Neural progenitor cell (in vitro differentiated cells): ENCODE measurements at regions not wholly inside any gene's neighbourhood (a gene's known extent, or its start where the extent isn't known, plus 50 kb on each side); places are given as distances from the start of the nearest gene placed in this dataset.

Source experiments
- DNase-seq: peaks from one replicate; pipeline ENCODE4 v3.0.0-alpha.2; 2016; ENCODE audit warnings: low spot score
- H2AFZ ChIP-seq: fragments of 200-600 bp; sonication (generic); replicated peaks from 2 replicates; pipeline ENCODE4 v1.6.1; 2016; ENCODE audit warnings: antibody characterized with exemption
- H3F3A ChIP-seq: fragments of 200-600 bp; sonication (generic); 2 replicates; pipeline ENCODE4 v1.6.1; 2016; ENCODE audit warnings: antibody characterized with exemption, low read depth
- H3K27ac ChIP-seq: fragments of 200-600 bp; sonication (generic); 2 replicates; pipeline ENCODE4 v1.5.1; 2016; ENCODE audit warnings: mild to moderate bottlenecking
- H3K27me3 ChIP-seq: fragments of 200-600 bp; sonication (generic); 2 replicates; pipeline ENCODE4 v1.6.1; 2016; ENCODE audit warnings: mild to moderate bottlenecking, moderate library complexity
- H3K36me3 ChIP-seq: fragments of 200-600 bp; sonication (generic); 2 replicates; pipeline ENCODE4 v1.5.1; 2016
- H3K4me1 ChIP-seq: fragments of 200-600 bp; sonication (generic); 2 replicates; pipeline ENCODE4 v1.6.1; 2016; ENCODE audit warnings: mixed run types
- H3K4me2 ChIP-seq: fragments of 200-600 bp; sonication (generic); 2 replicates; pipeline ENCODE4 v1.6.1; 2016
- H3K4me3 ChIP-seq: fragments of 200-600 bp; sonication (generic); 2 replicates; pipeline ENCODE4 v1.5.1; 2016
- H3K79me2 ChIP-seq: fragments of 200-600 bp; sonication (generic); 2 replicates; pipeline ENCODE4 v1.6.1; 2016; ENCODE audit warnings: low read depth
- H3K9ac ChIP-seq: fragments of 200-600 bp; sonication (generic); 2 replicates; pipeline ENCODE4 v1.6.1; 2016
- H3K9me3 ChIP-seq: fragments of 200-600 bp; sonication (generic); 2 replicates; pipeline ENCODE4 v1.5.1; 2016; ENCODE audit warnings: low read depth
- H4K20me1 ChIP-seq: fragments of 200-600 bp; sonication (generic); 2 replicates; pipeline ENCODE4 v1.6.1; 2016; ENCODE audit warnings: low read depth
- H3K27ac Mint-ChIP-seq: 3 replicates; pipeline ENCODE4 v1.8.0; 2021; ENCODE audit warnings: mixed read lengths
- H3K27me3 Mint-ChIP-seq: 2 replicates; pipeline ENCODE4 v1.8.0; 2022; ENCODE audit warnings: low read depth, mild to moderate bottlenecking, inconsistent platforms, moderate library complexity, mixed read lengths; ENCODE audit not compliant: insufficient read depth
- H3K36me3 Mint-ChIP-seq: 3 replicates; pipeline ENCODE4 v1.8.0; 2021; ENCODE audit warnings: mixed read lengths
- H3K4me1 Mint-ChIP-seq: 3 replicates; pipeline ENCODE4 v1.8.0; 2021; ENCODE audit warnings: mixed read lengths
- H3K4me3 Mint-ChIP-seq: 3 replicates; pipeline ENCODE4 v1.8.0; 2021; ENCODE audit warnings: mild to moderate bottlenecking, moderate library complexity, mixed read lengths
- H3K9me3 Mint-ChIP-seq: 3 replicates; pipeline ENCODE4 v1.8.0; 2020; ENCODE audit warnings: mixed read lengths
- EZH2 ChIP-seq: fragments of 200-600 bp; sonication (generic); IDR thresholded peaks from 2 replicates; pipeline ENCODE4 v1.6.1; 2017; ENCODE audit warnings: antibody characterized with exemption, mild to moderate bottlenecking, moderate library complexity
- EZH2phosphoT487 ChIP-seq: fragments of 200-600 bp; sonication (generic); IDR thresholded peaks from 2 replicates; pipeline ENCODE4 v1.6.1; 2017; ENCODE audit warnings: antibody characterized with exemption
- TF ChIP-seq, protein P1 (sequence below): fragments of 200-600 bp; sonication (generic); IDR thresholded peaks from 2 replicates; pipeline ENCODE4 v1.5.1; 2017; ENCODE audit warnings: antibody characterized with exemption, mild to moderate bottlenecking

DNA sequence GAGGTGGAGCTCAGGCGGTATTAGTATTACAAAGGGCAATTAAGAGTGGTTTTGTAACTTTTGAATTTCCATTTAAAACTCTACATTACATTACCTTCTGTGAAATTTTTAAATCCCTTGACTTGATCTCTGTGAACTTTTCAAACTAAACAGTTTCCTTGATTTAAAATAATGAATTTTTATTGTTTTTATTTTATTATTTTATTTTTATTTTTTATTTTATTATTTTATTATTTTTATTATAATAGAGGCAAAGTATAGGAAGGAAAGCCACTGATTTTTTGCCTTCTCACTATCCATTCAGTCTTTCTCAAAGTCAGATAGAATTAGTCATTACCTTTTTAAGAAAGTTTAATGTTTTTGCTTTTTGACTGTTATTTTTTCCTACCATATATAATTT lies 1248.1 kb upstream of the SLC10A2 start:
- no peak overlapping the region for H2AFZ ChIP-seq
- H3K4me2 ChIP-seq, result no peak overlapping the region
- peaks cover 3% of the 10 kb centered on the region for H3K9me3 Mint-ChIP-seq
- no peaks in the 10 kb centered on the region for H3K9me3 ChIP-seq
- DNase-seq, result no peak
- H3K79me2 ChIP-seq, result no peaks in the 10 kb centered on the region
- no peak overlapping the region for H3K27ac ChIP-seq
- H3K4me3 Mint-ChIP-seq, result no peak overlapping the region
- H3K27me3 Mint-ChIP-seq, result no peaks in the 10 kb centered on the region
- no peaks in the 10 kb centered on the region for H4K20me1 ChIP-seq
- no peaks in the 10 kb centered on the region for H3K36me3 ChIP-seq
- peaks cover 3% of the 10 kb centered on the region for H3K4me1 Mint-ChIP-seq
- no peak overlapping the region for H3K27ac Mint-ChIP-seq
- H3K36me3 Mint-ChIP-seq, result no peaks in the 10 kb centered on the region
- H3K9ac ChIP-seq, result no peak overlapping the region
- TF ChIP-seq, protein P1, sequence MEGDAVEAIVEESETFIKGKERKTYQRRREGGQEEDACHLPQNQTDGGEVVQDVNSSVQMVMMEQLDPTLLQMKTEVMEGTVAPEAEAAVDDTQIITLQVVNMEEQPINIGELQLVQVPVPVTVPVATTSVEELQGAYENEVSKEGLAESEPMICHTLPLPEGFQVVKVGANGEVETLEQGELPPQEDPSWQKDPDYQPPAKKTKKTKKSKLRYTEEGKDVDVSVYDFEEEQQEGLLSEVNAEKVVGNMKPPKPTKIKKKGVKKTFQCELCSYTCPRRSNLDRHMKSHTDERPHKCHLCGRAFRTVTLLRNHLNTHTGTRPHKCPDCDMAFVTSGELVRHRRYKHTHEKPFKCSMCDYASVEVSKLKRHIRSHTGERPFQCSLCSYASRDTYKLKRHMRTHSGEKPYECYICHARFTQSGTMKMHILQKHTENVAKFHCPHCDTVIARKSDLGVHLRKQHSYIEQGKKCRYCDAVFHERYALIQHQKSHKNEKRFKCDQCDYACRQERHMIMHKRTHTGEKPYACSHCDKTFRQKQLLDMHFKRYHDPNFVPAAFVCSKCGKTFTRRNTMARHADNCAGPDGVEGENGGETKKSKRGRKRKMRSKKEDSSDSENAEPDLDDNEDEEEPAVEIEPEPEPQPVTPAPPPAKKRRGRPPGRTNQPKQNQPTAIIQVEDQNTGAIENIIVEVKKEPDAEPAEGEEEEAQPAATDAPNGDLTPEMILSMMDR, result no peak
- no peak for TF ChIP-seq EZH2phosphoT487
- TF ChIP-seq EZH2, result no peak
- H3K27me3 ChIP-seq, result no peaks in the 10 kb centered on the region
- H3F3A ChIP-seq, result no peaks in the 10 kb centered on the region
- no peaks in the 10 kb centered on the region for H3K4me1 ChIP-seq
- H3K4me3 ChIP-seq, result no peak overlapping the region

DNA sequence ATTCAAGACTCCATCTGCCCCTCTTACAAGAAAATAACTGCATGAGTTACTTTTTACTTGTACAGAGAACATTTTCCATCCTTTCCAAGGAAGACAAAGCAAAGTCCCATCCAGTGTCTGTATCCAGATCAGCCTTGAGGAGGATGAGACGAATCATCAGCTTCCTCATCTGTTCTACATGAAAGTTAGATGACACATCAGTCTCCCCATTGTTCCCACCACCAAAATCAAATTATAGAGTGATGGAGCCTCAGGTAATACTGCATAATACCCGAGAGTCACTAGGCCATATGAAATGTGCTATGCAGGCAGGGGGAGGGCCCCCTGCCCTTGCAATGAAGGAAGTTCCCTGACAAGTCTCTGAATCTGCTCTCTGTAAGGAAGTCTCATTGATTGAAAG lies 1244.6 kb upstream of the SLC10A2 start:
- H3K9ac ChIP-seq, result no peak overlapping the region
- Mint-ChIP-seq H3K9me3 (peaks cover 3% of the 10 kb centered on the region), H3K27me3 (peaks cover 2% of the 10 kb centered on the region), H3K4me1 (no peaks in the 10 kb centered on the region), H3K36me3 (no peaks in the 10 kb centered on the region), H3K4me3 (no peak overlapping the region), H3K27ac (no peak overlapping the region)
- H3K4me1 ChIP-seq, result no peaks in the 10 kb centered on the region
- no peaks in the 10 kb centered on the region for H3K79me2 ChIP-seq
- no peak overlapping the region for H3K27ac ChIP-seq
- H2AFZ ChIP-seq, result no peak overlapping the region
- no peak for TF ChIP-seq EZH2
- TF ChIP-seq, protein P1, result no peak
- TF ChIP-seq EZH2phosphoT487, result no peak
- H3K9me3 ChIP-seq, result no peaks in the 10 kb centered on the region
- no peaks in the 10 kb centered on the region for H3K36me3 ChIP-seq
- H3K27me3 ChIP-seq, result no peaks in the 10 kb centered on the region
- H4K20me1 ChIP-seq, result no peaks in the 10 kb centered on the region
- no peak overlapping the region for H3K4me3 ChIP-seq
- DNase-seq, result no peak
- no peaks in the 10 kb centered on the region for H3F3A ChIP-seq
- no peak overlapping the region for H3K4me2 ChIP-seq

DNA sequence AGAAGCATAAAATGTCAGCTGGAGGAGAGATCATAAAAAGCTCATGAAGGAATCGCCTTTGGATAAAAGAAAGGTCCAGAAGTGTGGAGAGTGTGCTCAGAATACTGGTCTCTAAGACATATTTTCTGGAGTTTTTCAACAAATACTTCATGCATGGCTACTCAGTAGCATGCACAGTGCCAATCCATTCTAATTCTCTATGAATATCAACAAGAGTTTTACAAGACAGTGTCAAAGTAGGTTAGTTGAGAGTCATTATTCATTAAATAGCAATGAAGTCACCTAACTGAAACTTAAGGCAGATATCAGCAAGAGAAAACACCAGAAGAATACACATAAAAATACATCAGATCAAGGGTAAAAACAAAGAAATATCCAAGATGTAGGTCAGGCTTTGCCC lies 1243.2 kb upstream of the SLC10A2 start:
- TF ChIP-seq EZH2 (no peak), EZH2phosphoT487 (no peak)
- TF ChIP-seq, protein P1, result no peak
- H3K4me1 Mint-ChIP-seq, result no peaks in the 10 kb centered on the region
- Histone ChIP-seq H3K27ac (no peak overlapping the region), H3K4me2 (no peak overlapping the region), H3K79me2 (no peaks in the 10 kb centered on the region), H3K9ac (no peak overlapping the region), H3K9me3 (no peaks in the 10 kb centered on the region), H3K4me1 (no peaks in the 10 kb centered on the region), H2AFZ (no peak overlapping the region), H4K20me1 (no peaks in the 10 kb centered on the region), H3F3A (no peaks in the 10 kb centered on the region), H3K27me3 (no peaks in the 10 kb centered on the region), H3K36me3 (no peaks in the 10 kb centered on the region), H3K4me3 (no peak overlapping the region)
- H3K27ac Mint-ChIP-seq, result no peak overlapping the region
- H3K36me3 Mint-ChIP-seq, result no peaks in the 10 kb centered on the region
- H3K27me3 Mint-ChIP-seq, result peaks cover 2% of the 10 kb centered on the region
- no peaks in the 10 kb centered on the region for H3K9me3 Mint-ChIP-seq
- no peak for DNase-seq
- no peak overlapping the region for H3K4me3 Mint-ChIP-seq
